ENCODE measurements at regions not wholly inside any gene's neighbourhood (a gene's known extent, or its start where the extent isn't known, plus 50 kb on each side); places are given as distances from the start of the nearest gene placed in this dataset.

DNA sequence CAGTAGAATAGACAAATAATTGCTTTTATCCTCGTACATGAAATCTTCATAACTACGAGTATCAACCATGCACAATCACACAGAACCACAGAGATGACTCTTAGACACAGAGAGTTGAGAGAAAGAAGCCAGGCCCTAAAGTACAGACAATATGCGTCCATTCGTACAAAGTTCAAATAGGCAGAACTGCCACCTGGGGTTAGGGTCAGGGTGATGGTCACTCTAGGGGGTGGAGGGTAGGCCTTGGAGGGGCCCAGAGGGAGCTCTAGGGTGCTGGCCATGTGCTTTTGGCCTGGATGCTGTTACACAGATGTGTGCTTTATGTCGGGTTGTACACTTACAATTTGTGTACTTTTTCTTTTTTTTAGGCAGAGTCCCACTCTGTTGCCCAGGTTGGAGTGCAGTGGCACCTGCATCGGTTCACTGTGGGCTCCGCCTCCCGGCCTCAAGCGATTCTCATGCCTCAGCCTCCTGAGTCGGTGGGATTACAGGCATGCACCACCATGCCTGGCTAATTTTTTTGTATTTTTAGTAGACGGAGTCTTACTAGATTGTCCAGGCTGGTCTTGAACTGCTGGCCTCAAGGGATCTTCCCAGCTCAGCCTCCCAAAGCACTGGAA is 65.9 kb upstream of the KLF13 start:
- TF ChIP-seq CTCF (IDR thresholded peaks at IDR 0.05), result no peak

DNA sequence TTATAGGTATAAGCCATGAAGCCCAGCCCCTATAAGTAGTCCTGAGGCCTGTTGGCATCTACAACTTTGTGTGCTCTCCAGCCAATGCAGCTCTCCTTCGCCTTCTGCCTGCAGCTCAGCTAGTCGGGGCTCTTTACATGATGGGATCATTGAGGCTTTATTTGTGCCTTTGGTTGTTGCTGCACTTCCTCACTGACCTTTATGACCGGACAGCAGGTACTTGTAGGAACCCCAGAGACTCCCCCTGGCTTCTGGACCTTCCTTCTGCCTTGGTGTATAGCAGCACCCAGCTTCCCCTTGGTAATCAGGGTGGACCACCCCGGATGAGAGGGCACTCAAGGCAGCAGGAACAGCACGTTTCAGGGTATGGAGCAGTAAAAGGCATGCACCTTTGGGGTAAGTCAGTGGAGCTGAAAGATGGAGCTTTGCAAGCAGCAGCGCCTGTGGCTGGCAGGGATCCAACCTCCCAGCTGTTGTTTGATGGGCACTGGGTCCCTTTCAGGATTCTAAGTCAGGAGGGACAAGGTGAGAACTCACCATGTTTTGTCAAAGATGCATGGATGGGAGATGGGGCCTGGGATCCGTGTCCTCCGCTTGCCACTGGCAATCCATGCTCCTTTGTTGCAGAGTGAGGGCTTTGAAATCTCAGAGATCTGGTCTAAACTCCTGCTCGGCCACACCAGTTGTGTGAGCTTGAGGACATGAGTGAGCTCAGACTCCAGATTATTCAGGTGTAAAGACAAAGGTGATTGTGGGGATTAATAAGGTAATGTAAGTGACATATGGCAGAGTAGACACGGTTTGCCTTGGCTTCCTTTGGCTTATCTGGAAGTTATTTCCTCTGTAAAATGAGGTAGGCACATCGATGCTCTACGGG is 65.1 kb upstream of the KLF13 start:
- TF ChIP-seq CTCF (IDR thresholded peaks at IDR 0.05), result no peak

GRCh38 chr15:31262143-31262530 is 64.5 kb upstream of the KLF13 start:
- TF ChIP-seq CTCF (IDR thresholded peaks at IDR 0.05), result no peak

GRCh38 chr15:31262901-31263671 is 63.5 kb upstream of the KLF13 start:
- TF ChIP-seq CTCF (IDR thresholded peaks at IDR 0.05), result no peak

GRCh38 chr15:31263751-31264558 is 62.7 kb upstream of the KLF13 start:
- TF ChIP-seq CTCF (IDR thresholded peaks at IDR 0.05), result no peak

- TF ChIP-seq CTCF (IDR thresholded peaks at IDR 0.05), result no peak
Measured at GRCh38 chr15:31264559-31265089, 62.0 kb upstream of the KLF13 start.

Measured in LNCAP (cell line).